Immature natural killer cell (primary cell): ENCODE measurements at regions not wholly inside any gene's neighbourhood (a gene's known extent, or its start where the extent isn't known, plus 50 kb on each side); places are given as distances from the start of the nearest gene placed in this dataset.

Source experiments
- DNase-seq, 3 donors: peaks; one replicate each; pipeline ENCODE4 v3.0.0; 2022; ENCODE audit warnings: mixed read lengths in 1 of 3
- H3K27ac Mint-ChIP-seq, 6 donors: one replicate each; pipeline ENCODE4 v1.8.0; 2020; ENCODE audit warnings: mixed read lengths in 6 of 6, mild to moderate bottlenecking in 5 of 6, inconsistent platforms in 4 of 6, moderate library complexity in 3 of 6
- H3K27me3 Mint-ChIP-seq, 3 donors: one replicate each; pipeline ENCODE4 v1.8.0; 2020 to 2021; ENCODE audit warnings: low read depth in 3 of 3, mild to moderate bottlenecking in 3 of 3, mixed read lengths in 3 of 3, moderate library complexity in 3 of 3, inconsistent platforms in 1 of 3
- H3K36me3 Mint-ChIP-seq, 3 donors: one replicate each; pipeline ENCODE4 v1.8.0; 2020; ENCODE audit warnings: mixed read lengths in 3 of 3, inconsistent platforms in 2 of 3, mild to moderate bottlenecking in 2 of 3
- H3K4me1 Mint-ChIP-seq, 2 donors: one replicate each; pipeline ENCODE4 v1.8.0; 2020; ENCODE audit warnings: inconsistent platforms in 2 of 2, mild to moderate bottlenecking in 2 of 2, mixed read lengths in 2 of 2, moderate library complexity in 1 of 2
- H3K4me3 Mint-ChIP-seq, 5 donors: one replicate each; pipeline ENCODE4 v1.8.0; 2020; ENCODE audit warnings: mild to moderate bottlenecking in 5 of 5, mixed read lengths in 5 of 5, inconsistent platforms in 3 of 5, moderate library complexity in 3 of 5
- H3K9me3 Mint-ChIP-seq, 6 donors: one replicate each; pipeline ENCODE4 v1.8.0; 2020; ENCODE audit warnings: mild to moderate bottlenecking in 6 of 6, mixed read lengths in 6 of 6, inconsistent platforms in 4 of 6, moderate library complexity in 3 of 6

GRCh38 chr1:218695525-218695924, 350.4 kb downstream of the TGFB2 start:
- H3K27ac Mint-ChIP-seq: no peak overlapping the region
- no peak overlapping the region for H3K4me3 Mint-ChIP-seq
- DNase-seq: no peak
- H3K27me3 Mint-ChIP-seq: no peaks in the 10 kb centered on the region
- H3K9me3 Mint-ChIP-seq: peaks cover 0 to 12% (median 2%) of the 10 kb centered on the region in 6 donors
- no peaks in the 10 kb centered on the region for H3K36me3 Mint-ChIP-seq
- no peaks in the 10 kb centered on the region for H3K4me1 Mint-ChIP-seq

DNA sequence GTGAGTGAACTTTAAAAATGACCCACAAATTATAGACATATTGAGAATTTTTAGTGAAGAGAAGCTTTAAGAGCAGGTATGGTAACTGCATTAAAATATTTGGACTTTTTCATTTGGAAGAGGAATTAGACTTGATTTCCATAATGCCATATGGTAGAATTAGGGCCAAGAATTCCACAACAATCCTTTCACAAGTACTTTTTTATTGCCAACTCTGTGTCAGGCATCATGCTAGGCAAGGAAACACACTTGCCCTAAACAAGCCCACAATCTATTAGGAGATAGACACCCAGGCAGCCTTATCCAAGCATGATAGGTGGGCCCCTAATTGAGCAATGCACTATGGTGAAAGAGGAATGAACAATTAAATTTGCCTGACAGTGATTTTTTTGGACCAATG, 353.0 kb downstream of the TGFB2 start:
- H3K36me3 Mint-ChIP-seq: no peaks in the 10 kb centered on the region
- no peak for DNase-seq
- H3K4me3 Mint-ChIP-seq: no peak overlapping the region
- no peaks in the 10 kb centered on the region for H3K4me1 Mint-ChIP-seq
- H3K27me3 Mint-ChIP-seq: no peaks in the 10 kb centered on the region
- peaks cover 3 to 21% (median 8%) of the 10 kb centered on the region in 6 donors for H3K9me3 Mint-ChIP-seq
- no peak overlapping the region for H3K27ac Mint-ChIP-seq

DNA sequence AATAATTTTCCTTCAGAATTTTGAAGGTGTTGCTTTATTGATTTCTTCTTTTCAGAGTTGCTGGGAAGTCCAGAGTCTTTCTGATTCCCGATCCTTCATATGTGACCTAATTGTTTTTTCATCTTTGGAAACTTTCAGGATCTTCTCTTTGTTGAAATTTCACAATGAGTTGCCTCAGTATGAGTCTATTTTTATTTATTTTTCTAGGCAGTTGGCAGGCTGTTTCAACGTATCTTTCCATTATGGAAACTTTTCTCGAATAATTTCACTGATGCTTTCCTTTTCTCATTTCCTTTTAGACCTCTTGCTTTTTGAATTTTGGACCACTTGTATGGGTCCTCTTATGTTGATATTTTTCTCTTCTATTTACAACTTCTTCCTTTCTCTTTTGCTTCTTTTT, 354.3 kb downstream of the TGFB2 start:
- H3K36me3 Mint-ChIP-seq: no peaks in the 10 kb centered on the region
- no peaks in the 10 kb centered on the region for H3K27me3 Mint-ChIP-seq
- no peaks in the 10 kb centered on the region for H3K4me1 Mint-ChIP-seq
- no peak overlapping the region for H3K4me3 Mint-ChIP-seq
- DNase-seq: no peak
- H3K9me3 Mint-ChIP-seq: peaks cover 3 to 23% (median 8%) of the 10 kb centered on the region in 6 donors
- no peak overlapping the region for H3K27ac Mint-ChIP-seq

- H3K27me3 Mint-ChIP-seq: no peaks in the 10 kb centered on the region
- no peak overlapping the region for H3K27ac Mint-ChIP-seq
- H3K9me3 Mint-ChIP-seq: peaks cover 3 to 27% (median 10%) of the 10 kb centered on the region in 6 donors
- H3K4me1 Mint-ChIP-seq: no peaks in the 10 kb centered on the region
- no peak overlapping the region for H3K4me3 Mint-ChIP-seq
- DNase-seq: no peak
- no peaks in the 10 kb centered on the region for H3K36me3 Mint-ChIP-seq
Measured at GRCh38 chr1:218699865-218700264, 354.7 kb downstream of the TGFB2 start.

- no peaks in the 10 kb centered on the region for H3K27me3 Mint-ChIP-seq
- no peak overlapping the region for H3K4me3 Mint-ChIP-seq
- H3K36me3 Mint-ChIP-seq: no peaks in the 10 kb centered on the region
- H3K9me3 Mint-ChIP-seq: peaks cover 3 to 29% (median 11%) of the 10 kb centered on the region in 6 donors
- no peak for DNase-seq
- no peaks in the 10 kb centered on the region for H3K4me1 Mint-ChIP-seq
- H3K27ac Mint-ChIP-seq: no peak overlapping the region
Measured at GRCh38 chr1:218700666-218701065, 355.5 kb downstream of the TGFB2 start.

DNA sequence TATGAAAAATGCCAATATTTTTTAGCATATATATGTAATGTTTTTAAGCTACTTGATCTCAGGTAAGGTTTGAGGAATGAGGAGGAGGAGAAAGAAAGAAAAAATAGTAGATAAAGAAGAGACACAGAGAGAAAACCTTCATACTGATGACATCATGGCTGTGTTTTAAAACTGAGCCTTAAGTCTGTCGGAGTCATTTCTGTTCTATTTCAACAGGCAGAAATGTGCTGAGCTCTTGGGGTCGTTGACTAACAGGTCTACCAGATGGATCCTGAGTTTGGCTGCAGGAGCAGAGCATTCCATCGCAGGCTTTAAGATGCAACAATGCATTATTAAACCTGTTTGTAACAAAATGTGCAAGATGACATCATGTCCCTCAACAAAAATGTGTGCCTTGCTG, 356.0 kb downstream of the TGFB2 start:
- Mint-ChIP-seq H3K36me3 (no peaks in the 10 kb centered on the region), H3K27ac (no peak overlapping the region), H3K27me3 (no peaks in the 10 kb centered on the region), H3K9me3 (peaks cover 3 to 26% (median 9%) of the 10 kb centered on the region in 6 donors), H3K4me3 (no peak overlapping the region), H3K4me1 (no peaks in the 10 kb centered on the region)
- DNase-seq: no peak

DNA sequence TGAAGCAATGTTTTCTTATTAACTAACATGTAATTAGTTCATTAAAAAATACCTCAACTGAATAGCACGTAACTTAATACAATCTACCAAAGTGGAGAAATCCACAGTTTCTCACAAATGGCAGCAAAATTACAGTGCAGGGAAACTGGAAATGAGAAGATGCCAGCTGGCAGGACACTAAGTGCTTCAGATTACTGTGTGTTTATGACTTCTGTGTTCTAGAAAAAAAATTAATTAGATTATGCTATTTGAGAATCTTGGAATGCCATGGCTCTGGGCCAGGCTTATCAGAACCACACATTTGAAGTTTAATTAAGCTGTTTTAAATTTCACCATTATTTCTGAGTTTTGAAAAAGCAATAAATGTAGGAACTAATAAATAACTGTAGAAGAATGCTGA, 357.6 kb downstream of the TGFB2 start:
- no peak overlapping the region for H3K4me3 Mint-ChIP-seq
- no peak overlapping the region for H3K27ac Mint-ChIP-seq
- DNase-seq: no peak
- no peaks in the 10 kb centered on the region for H3K27me3 Mint-ChIP-seq
- no peaks in the 10 kb centered on the region for H3K36me3 Mint-ChIP-seq
- H3K4me1 Mint-ChIP-seq: no peaks in the 10 kb centered on the region
- H3K9me3 Mint-ChIP-seq: peaks cover 2 to 22% (median 9%) of the 10 kb centered on the region in 6 donors

DNA sequence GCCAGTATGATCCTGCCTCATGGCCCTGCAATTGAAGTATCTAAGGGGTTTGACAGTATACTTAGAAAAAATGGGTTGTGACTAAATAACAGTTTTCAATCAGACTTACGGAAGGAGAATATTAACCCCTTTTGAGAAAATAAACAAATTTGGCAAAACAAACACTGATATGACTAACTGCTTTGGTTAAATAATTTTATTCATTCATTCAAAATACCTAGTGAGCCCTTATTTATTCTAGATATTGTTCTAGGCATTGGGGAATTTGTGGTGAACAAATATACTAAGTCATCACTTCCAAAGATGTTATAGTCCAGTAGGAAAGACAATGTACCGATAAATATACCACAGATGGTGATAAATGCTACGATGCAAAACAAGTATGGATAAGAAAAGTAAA, 358.7 kb downstream of the TGFB2 start:
- Mint-ChIP-seq H3K27ac (no peak overlapping the region), H3K4me3 (no peak overlapping the region), H3K27me3 (no peaks in the 10 kb centered on the region), H3K4me1 (no peaks in the 10 kb centered on the region), H3K36me3 (no peaks in the 10 kb centered on the region), H3K9me3 (peaks cover 2 to 28% (median 11%) of the 10 kb centered on the region in 6 donors)
- DNase-seq: no peak

- Mint-ChIP-seq H3K27ac (no peak overlapping the region), H3K27me3 (no peaks in the 10 kb centered on the region), H3K4me1 (no peaks in the 10 kb centered on the region), H3K36me3 (no peaks in the 10 kb centered on the region), H3K9me3 (peaks cover 4 to 32% (median 15%) of the 10 kb centered on the region in 6 donors), H3K4me3 (no peak overlapping the region)
- DNase-seq: no peak
Measured at GRCh38 chr1:218705391-218705790, 360.3 kb downstream of the TGFB2 start.

GRCh38 chr1:218705911-218706893, 361.1 kb downstream of the TGFB2 start:
- no peak overlapping the region for H3K27ac Mint-ChIP-seq
- no peaks in the 10 kb centered on the region for H3K4me1 Mint-ChIP-seq
- no peaks in the 10 kb centered on the region for H3K36me3 Mint-ChIP-seq
- no peak overlapping the region for H3K4me3 Mint-ChIP-seq
- H3K9me3 Mint-ChIP-seq: peaks cover 7 to 24% (median 13%) of the 10 kb centered on the region in 6 donors
- no peak for DNase-seq
- no peaks in the 10 kb centered on the region for H3K27me3 Mint-ChIP-seq

DNA sequence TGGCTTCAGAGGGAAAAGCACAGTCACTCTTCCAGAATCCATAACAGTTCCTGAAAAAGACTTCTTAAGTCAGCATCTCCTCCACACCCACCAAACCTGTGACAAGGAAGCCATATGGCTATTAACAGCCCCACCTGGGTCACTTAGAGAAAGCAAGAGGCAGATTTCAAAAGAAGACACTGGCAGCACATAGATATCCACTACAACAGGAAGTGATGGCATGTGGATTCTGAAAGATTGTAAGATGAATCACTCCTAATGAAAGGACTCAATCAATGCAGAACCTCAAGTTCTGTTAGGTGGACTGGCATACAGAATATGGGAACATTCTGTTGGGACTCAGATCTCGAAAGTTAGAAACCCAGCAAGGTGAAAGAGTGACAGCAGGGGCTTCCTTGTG, 365.9 kb downstream of the TGFB2 start:
- Mint-ChIP-seq H3K36me3 (no peaks in the 10 kb centered on the region), H3K27me3 (peaks cover 0 to 2% (median 0%) of the 10 kb centered on the region in 3 donors), H3K4me3 (no peak overlapping the region), H3K27ac (no peak overlapping the region), H3K9me3 (peaks cover 5 to 25% (median 13%) of the 10 kb centered on the region in 6 donors), H3K4me1 (no peaks in the 10 kb centered on the region)
- no peak for DNase-seq

DNA sequence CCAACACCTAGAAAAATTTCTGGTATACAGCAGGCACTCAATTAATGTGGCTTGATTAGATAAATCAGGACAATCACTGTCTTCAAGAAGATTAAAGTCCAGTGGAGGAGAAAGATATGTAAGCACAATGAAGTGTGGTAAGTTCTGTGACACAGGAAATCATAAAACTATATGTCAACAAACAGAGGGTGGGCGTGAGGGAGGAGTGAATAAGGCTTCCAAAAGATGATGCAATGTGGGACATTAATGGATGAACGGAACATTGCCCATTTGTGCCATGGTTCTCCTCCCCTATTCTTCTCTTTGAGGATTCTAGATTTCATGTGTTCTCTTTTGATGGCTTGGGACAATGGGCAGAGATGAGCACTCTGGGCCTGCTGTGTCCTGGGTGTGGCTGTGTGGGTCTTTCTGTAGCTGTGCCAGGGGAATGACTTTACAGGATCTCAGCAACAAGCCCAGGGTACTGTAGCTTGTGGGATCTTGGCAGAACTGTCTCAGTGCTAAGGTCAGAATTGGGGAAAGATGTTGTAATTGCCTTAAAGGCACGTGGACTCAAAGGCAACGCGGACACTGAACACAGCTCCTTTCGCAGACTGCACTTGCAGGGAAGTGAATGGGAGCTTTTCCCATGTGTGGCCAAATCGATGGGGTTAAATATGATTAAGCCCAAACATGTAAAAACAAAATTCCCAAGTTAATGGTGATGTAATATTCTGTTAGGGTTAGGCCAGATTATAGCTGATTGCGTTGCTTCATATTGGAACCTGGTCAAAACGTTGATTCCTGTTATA, 366.9 kb downstream of the TGFB2 start:
- DNase-seq: no peak
- no peaks in the 10 kb centered on the region for H3K36me3 Mint-ChIP-seq
- H3K27ac Mint-ChIP-seq: no peak overlapping the region
- no peak overlapping the region for H3K4me3 Mint-ChIP-seq
- H3K27me3 Mint-ChIP-seq: peaks cover 0 to 2% (median 0%) of the 10 kb centered on the region in 3 donors
- peaks cover 7 to 25% (median 13%) of the 10 kb centered on the region in 6 donors for H3K9me3 Mint-ChIP-seq
- H3K4me1 Mint-ChIP-seq: no peaks in the 10 kb centered on the region

DNA sequence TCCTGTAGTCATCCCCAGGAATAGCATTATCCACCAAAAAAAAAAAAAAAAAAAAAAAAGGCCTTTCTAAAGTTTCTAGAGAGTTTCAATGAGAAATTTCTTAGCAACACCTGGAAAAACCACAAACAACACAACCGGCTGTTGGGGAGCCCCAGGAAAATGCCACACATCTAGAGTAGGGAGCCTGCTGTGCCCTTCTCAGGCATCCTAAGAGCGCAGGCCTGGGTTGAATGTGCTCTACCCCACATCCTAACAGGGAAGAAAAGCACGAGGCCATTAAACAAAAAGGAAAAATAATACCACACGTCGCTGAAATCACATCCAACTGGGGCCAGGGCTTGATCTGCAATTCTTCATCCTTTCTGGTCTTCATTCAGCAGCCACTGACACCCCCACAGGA, 367.5 kb downstream of the TGFB2 start:
- Mint-ChIP-seq H3K36me3 (no peaks in the 10 kb centered on the region), H3K4me1 (no peaks in the 10 kb centered on the region), H3K4me3 (no peak overlapping the region), H3K9me3 (peaks cover 7 to 25% (median 13%) of the 10 kb centered on the region in 6 donors), H3K27me3 (peaks cover 0 to 2% (median 0%) of the 10 kb centered on the region in 3 donors), H3K27ac (no peak overlapping the region)
- DNase-seq: no peak
